ENCODE measurements at regions not wholly inside any gene's neighbourhood (a gene's known extent, or its start where the extent isn't known, plus 50 kb on each side); places are given as distances from the start of the nearest gene placed in this dataset.

GRCh38 chr5:53172630-53173029 is 63.1 kb upstream of the MOCS2 start:
- Histone ChIP-seq H3K36me3 (no peaks in the 10 kb centered on the region), H3K4me3 (no peak overlapping the region), H3K27me3 (no peaks in the 10 kb centered on the region), H3K9me3 (no peaks in the 10 kb centered on the region), H3K4me1 (peaks cover 6 to 7% (median 6%) of the 10 kb centered on the region in 4 donors), H3K27ac (no peak overlapping the region)
- WGBS, 2 donors = 83 to 94% methylated on average over 5 of the region's 5 CpGs
- ATAC-seq (ENCODE audit: low FRiP score in 2 of 2) (no peak), DNase-seq (no peak)
- TF ChIP-seq POLR2AphosphoS5 (IDR thresholded peaks at IDR 0.05) (no peak), POLR2A (IDR thresholded peaks at IDR 0.05) (no peak), CTCF (IDR thresholded peaks at IDR 0.05) (no peak), EP300 (IDR thresholded peaks at IDR 0.05) (no peak)

GRCh38 chr5:53173083-53173482 is 63.5 kb upstream of the MOCS2 start:
- H3K27ac ChIP-seq = no peak overlapping the region
- H3K9me3 ChIP-seq = no peaks in the 10 kb centered on the region
- H3K4me3 ChIP-seq = no peak overlapping the region
- no peak for ATAC-seq (ENCODE audit: low FRiP score in 2 of 2)
- WGBS, 2 donors = 66 to 78% methylated on average over 8 of the region's 8 CpGs
- no peak for DNase-seq
- H3K27me3 ChIP-seq = no peaks in the 10 kb centered on the region
- TF ChIP-seq POLR2AphosphoS5 (IDR thresholded peaks at IDR 0.05) (no peak), EP300 (IDR thresholded peaks at IDR 0.05) (no peak), POLR2A (IDR thresholded peaks at IDR 0.05) (no peak), CTCF (IDR thresholded peaks at IDR 0.05) (no peak)
- H3K36me3 ChIP-seq = no peaks in the 10 kb centered on the region
- peaks cover 3 to 6% (median 6%) of the 10 kb centered on the region in 4 donors for H3K4me1 ChIP-seq

DNA sequence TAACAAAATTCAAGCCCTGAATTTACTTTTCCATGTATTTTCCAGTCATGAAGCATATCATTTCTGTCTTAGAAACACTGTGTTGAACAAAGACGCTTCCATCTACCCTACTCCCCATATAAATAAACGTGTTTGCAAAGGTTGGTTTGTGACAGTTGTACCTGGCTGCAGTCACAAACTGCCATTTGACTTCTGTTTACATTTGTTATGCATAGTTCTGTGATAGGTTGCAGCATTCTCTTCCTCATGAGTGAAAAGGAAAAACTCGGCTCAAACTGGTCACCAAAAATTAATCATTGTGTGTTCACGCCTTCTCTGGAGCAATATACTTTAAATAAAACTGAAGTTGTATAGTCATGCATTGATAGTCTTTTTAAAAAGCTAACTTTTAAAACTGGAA is 69.3 kb upstream of the MOCS2 start:
- WGBS, 2 donors = 76% methylated on average over 4 of the region's 4 CpGs
- no peak overlapping the region for H3K4me3 ChIP-seq
- no peak for ATAC-seq (ENCODE audit: low FRiP score in 2 of 2)
- DNase-seq = no peak
- TF ChIP-seq POLR2AphosphoS5 (IDR thresholded peaks at IDR 0.05) = no peak
- no peak for TF ChIP-seq POLR2A (IDR thresholded peaks at IDR 0.05)
- TF ChIP-seq CTCF (IDR thresholded peaks at IDR 0.05) = no peak
- TF ChIP-seq EP300 (IDR thresholded peaks at IDR 0.05) = no peak
- no peaks in the 10 kb centered on the region for H3K9me3 ChIP-seq
- no peaks in the 10 kb centered on the region for H3K36me3 ChIP-seq
- H3K27ac ChIP-seq = no peak overlapping the region
- no peaks in the 10 kb centered on the region for H3K27me3 ChIP-seq
- no peaks in the 10 kb centered on the region for H3K4me1 ChIP-seq

- no peak for DNase-seq
- Histone ChIP-seq H3K9me3 (no peaks in the 10 kb centered on the region), H3K27me3 (no peaks in the 10 kb centered on the region), H3K4me1 (no peaks in the 10 kb centered on the region), H3K4me3 (no peak overlapping the region), H3K36me3 (no peaks in the 10 kb centered on the region), H3K27ac (no peak overlapping the region)
- 89 to 92% methylated on average over 4 of the region's 4 CpGs for WGBS, 2 donors
- TF ChIP-seq EP300 (IDR thresholded peaks at IDR 0.05) (no peak), POLR2AphosphoS5 (IDR thresholded peaks at IDR 0.05) (no peak), CTCF (IDR thresholded peaks at IDR 0.05) (no peak), POLR2A (IDR thresholded peaks at IDR 0.05) (no peak)
- no peak for ATAC-seq (ENCODE audit: low FRiP score in 2 of 2)
Observed at GRCh38 chr5:53179691-53180090, 70.1 kb upstream of the MOCS2 start.

DNA sequence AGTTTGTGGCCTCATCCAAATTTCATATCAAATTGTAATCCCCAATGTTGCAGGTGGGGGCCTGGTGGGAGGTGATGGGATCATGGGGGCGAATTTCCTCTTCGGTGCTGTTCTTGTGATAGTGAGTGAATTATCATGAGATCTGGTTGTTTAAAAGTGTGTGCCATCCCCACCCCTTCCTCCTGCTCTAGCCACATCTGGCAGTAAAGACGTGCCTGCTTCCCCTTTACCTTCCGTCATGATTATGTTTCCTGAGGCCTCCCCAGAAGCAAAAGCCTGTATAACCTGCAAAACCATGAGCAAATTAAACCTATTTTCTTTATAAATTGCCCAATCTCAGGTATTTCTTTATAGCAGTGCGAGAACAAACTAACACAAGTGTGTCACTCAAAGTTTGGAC is 71.0 kb upstream of the MOCS2 start:
- Histone ChIP-seq H3K27me3 (no peaks in the 10 kb centered on the region), H3K9me3 (no peaks in the 10 kb centered on the region), H3K4me1 (no peaks in the 10 kb centered on the region), H3K27ac (no peak overlapping the region), H3K36me3 (no peaks in the 10 kb centered on the region), H3K4me3 (no peak overlapping the region)
- 49 to 63% methylated on average over 5 of the region's 5 CpGs for WGBS, 2 donors
- DNase-seq = no peak
- TF ChIP-seq EP300 (IDR thresholded peaks at IDR 0.05) = no peak
- TF ChIP-seq CTCF (IDR thresholded peaks at IDR 0.05) = no peak
- no peak for TF ChIP-seq POLR2AphosphoS5 (IDR thresholded peaks at IDR 0.05)
- no peak for TF ChIP-seq POLR2A (IDR thresholded peaks at IDR 0.05)
- ATAC-seq (ENCODE audit: low FRiP score in 2 of 2) = no peak
